Esophagus muscularis mucosa (tissue), 3 donors: ENCODE measurements at regions not wholly inside any gene's neighbourhood (a gene's known extent, or its start where the extent isn't known, plus 50 kb on each side); places are given as distances from the start of the nearest gene placed in this dataset.

ENCODE experiments used
- POLR2A ChIP-seq: fragments of 450-650 bp; IDR thresholded peaks from one replicate; pipeline ENCODE4 v1.6.1; 2017; ENCODE audit warnings: antibody characterized with exemption, moderate library complexity, mild to moderate bottlenecking, low read depth
- TF ChIP-seq, protein P1 (sequence below), 3 experiments: fragments of 200-600 bp in 2 of 3; fragments of 450-650 bp in 1 of 3; sonication (generic) in 2 of 3; IDR thresholded peaks; one replicate each; pipeline ENCODE4 v1.5.1; 2017 to 2019; ENCODE audit warnings: antibody characterized with exemption in 3 of 3, mild to moderate bottlenecking in 2 of 3, moderate library complexity in 1 of 3

DNA sequence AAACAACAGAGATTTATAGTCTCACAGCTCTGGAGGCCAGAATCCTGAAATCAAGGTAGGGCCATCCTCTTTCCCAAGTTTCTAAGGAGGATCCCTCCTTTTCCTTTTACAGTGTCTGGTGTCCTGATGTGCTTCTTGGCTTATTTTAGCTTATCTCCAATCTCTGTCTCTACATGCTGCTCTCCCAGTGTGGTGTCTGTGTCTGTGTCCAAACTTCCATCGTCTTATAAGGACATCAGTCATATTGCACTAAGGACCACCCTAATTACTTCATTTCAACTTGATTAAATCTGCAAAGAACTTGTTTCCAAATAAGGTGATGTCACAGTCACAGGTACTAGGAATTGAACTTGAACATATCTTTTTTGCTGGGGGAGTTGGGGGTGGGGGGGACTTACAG is 529.6 kb downstream of the DHX35 start:
- TF ChIP-seq, protein P1, sequence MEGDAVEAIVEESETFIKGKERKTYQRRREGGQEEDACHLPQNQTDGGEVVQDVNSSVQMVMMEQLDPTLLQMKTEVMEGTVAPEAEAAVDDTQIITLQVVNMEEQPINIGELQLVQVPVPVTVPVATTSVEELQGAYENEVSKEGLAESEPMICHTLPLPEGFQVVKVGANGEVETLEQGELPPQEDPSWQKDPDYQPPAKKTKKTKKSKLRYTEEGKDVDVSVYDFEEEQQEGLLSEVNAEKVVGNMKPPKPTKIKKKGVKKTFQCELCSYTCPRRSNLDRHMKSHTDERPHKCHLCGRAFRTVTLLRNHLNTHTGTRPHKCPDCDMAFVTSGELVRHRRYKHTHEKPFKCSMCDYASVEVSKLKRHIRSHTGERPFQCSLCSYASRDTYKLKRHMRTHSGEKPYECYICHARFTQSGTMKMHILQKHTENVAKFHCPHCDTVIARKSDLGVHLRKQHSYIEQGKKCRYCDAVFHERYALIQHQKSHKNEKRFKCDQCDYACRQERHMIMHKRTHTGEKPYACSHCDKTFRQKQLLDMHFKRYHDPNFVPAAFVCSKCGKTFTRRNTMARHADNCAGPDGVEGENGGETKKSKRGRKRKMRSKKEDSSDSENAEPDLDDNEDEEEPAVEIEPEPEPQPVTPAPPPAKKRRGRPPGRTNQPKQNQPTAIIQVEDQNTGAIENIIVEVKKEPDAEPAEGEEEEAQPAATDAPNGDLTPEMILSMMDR (IDR thresholded peaks at IDR 0.05) = no peak
- TF ChIP-seq POLR2A = no peak
